NCI-H2227 (cell line): ENCODE measurements at regions not wholly inside any gene's neighbourhood (a gene's known extent, or its start where the extent isn't known, plus 50 kb on each side); places are given as distances from the start of the nearest gene placed in this dataset.

Source experiments
- DNase-seq: peaks from one replicate; lab custom pipeline; 2025; ENCODE audit not compliant: unreplicated experiment; lab: John Stamatoyannopoulos, UW

- no peak for DNase-seq
Observed at GRCh38 chr6:85396159-85396808, 53.6 kb upstream of the NT5E start.

- no peak for DNase-seq
Observed at GRCh38 chr6:85395746-85396145, 54.1 kb upstream of the NT5E start.

GRCh38 chr6:85394853-85395538 is 54.9 kb upstream of the NT5E start:
- DNase-seq: no peak

- DNase-seq: no peak
Observed at GRCh38 chr6:85394199-85394598, 55.7 kb upstream of the NT5E start.

- DNase-seq: no peak
Observed at GRCh38 chr6:85392379-85392778, 57.5 kb upstream of the NT5E start.

- DNase-seq: no peak
Observed at GRCh38 chr6:85390775-85391174, 59.1 kb upstream of the NT5E start.

GRCh38 chr6:85390105-85390728 is 59.7 kb upstream of the NT5E start:
- DNase-seq: no peak

- DNase-seq: no peak
Observed at GRCh38 chr6:85389151-85389797, 60.6 kb upstream of the NT5E start.

- no peak for DNase-seq
Observed at GRCh38 chr6:85388531-85388930, 61.4 kb upstream of the NT5E start.

- DNase-seq: no peak
Observed at GRCh38 chr6:85385636-85386315, 64.1 kb upstream of the NT5E start.

- DNase-seq: no peak
Observed at GRCh38 chr6:85383042-85383441, 66.8 kb upstream of the NT5E start.

GRCh38 chr6:85382541-85382940 is 67.3 kb upstream of the NT5E start:
- no peak for DNase-seq

GRCh38 chr6:85372915-85373270 is 77.0 kb upstream of the NT5E start:
- DNase-seq: no peak

GRCh38 chr6:85372188-85372914 is 77.5 kb upstream of the NT5E start:
- no peak for DNase-seq

GRCh38 chr6:85368631-85369030 is 81.3 kb upstream of the NT5E start:
- DNase-seq: no peak

- DNase-seq: no peak
Observed at GRCh38 chr6:85364344-85364743, 85.5 kb upstream of the NT5E start.

GRCh38 chr6:85363870-85364269 is 86.0 kb upstream of the NT5E start:
- DNase-seq: no peak

- no peak for DNase-seq
Observed at GRCh38 chr6:85362652-85363310, 87.1 kb upstream of the NT5E start.

GRCh38 chr6:85361643-85362014 is 88.3 kb upstream of the NT5E start:
- DNase-seq: no peak
